WERI-Rb-1 (cell line): ENCODE measurements at regions not wholly inside any gene's neighbourhood (a gene's known extent, or its start where the extent isn't known, plus 50 kb on each side); places are given as distances from the start of the nearest gene placed in this dataset.

Experiments
- DNase-seq: peaks from one replicate; pipeline ENCODE4 v3.0.0-alpha.2; 2020
- H3K27ac ChIP-seq: fragments of 250-450 bp; sonication (Bioruptor Pico); 2 replicates; pipeline ENCODE4 v1.5.1; 2020; ENCODE audit warnings: mild to moderate bottlenecking, moderate library complexity
- H3K27me3 ChIP-seq: fragments of 250-450 bp; sonication (Bioruptor Pico); 2 replicates; pipeline ENCODE4 v1.5.1; 2021; ENCODE audit warnings: mild to moderate bottlenecking, low read depth, moderate library complexity; ENCODE audit not compliant: insufficient read depth, severe bottlenecking
- H3K36me3 ChIP-seq: fragments of 250-450 bp; sonication (Bioruptor Pico); 2 replicates; pipeline ENCODE4 v1.5.1; 2020; ENCODE audit warnings: mild to moderate bottlenecking, moderate library complexity
- H3K4me3 ChIP-seq: 2 replicates; pipeline ENCODE4 v1.5.1; 2011; ENCODE audit warnings: low read depth, mild to moderate bottlenecking, control low read depth, low read length
- H3K9me3 ChIP-seq: fragments of 250-450 bp; sonication (Bioruptor Pico); 2 replicates; pipeline ENCODE4 v1.5.1; 2021; ENCODE audit warnings: mild to moderate bottlenecking, moderate library complexity; ENCODE audit not compliant: severe bottlenecking
- CTCF ChIP-seq: IDR thresholded peaks from 2 replicates; pipeline ENCODE4 v1.5.1; 2011; ENCODE audit warnings: low read depth, mild to moderate bottlenecking, control low read depth, inconsistent platforms, low read length

DNA sequence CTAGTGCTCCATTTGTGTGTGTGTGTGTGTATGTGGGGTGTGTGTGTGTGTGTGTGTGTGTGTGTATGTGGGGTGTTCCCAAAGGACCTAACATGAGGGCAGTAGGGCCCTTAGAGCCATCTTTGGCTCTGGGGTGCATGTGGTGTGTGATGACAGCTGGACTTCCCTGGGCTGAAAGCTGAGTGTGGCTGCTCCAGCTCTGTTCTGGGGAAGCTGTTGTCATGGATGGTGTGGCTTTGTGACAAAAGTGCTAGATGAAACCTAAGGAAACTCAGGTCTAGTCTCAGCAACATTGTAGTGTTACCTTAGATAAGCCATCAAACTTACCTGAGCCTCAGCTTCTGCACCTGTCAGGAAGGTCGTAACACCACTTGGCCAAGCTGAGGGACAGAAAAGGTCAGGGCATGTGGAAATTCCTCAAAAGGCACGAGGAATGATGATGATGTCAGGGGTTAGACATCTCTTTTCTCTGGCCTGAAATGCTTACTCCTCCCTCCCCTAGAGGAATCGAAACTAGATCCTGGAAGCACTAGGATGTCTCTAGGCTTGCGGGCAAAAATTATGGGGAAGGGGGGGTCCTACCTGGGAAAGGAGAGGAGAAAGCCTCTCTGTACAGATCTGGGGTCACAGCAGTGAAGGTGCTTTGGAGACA lies 115.4 kb downstream of the RPS24 start:
- H3K36me3 ChIP-seq = no peaks in the 10 kb centered on the region
- no peak overlapping the region for H3K27ac ChIP-seq
- H3K9me3 ChIP-seq = peaks cover 3% of the 10 kb centered on the region
- H3K27me3 ChIP-seq = no peaks in the 10 kb centered on the region
- no peak for DNase-seq
- TF ChIP-seq CTCF = no peak
- H3K4me3 ChIP-seq = no peak overlapping the region

DNA sequence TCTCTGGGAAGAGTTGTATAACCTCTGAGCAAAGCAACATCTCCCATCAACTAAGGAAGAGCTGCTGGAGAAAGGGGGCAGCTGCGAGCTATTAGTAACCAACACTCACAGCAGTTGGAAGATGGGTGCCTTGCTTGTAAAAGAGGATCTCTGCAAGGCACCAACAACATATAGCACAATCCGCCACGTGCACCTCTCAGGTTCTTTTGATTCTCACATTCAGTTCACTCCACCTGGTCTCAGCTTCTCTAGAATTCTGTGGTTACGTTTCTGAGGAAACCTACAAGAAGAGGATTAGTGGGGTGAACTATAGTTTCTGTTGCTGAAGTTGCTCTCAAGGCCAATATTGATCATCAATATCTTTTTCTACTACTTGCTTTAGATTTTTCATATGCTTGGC lies 117.1 kb downstream of the RPS24 start:
- H3K27me3 ChIP-seq = no peaks in the 10 kb centered on the region
- H3K9me3 ChIP-seq = peaks cover 3% of the 10 kb centered on the region
- no peak overlapping the region for H3K27ac ChIP-seq
- no peak for DNase-seq
- no peak for TF ChIP-seq CTCF
- no peaks in the 10 kb centered on the region for H3K36me3 ChIP-seq
- no peak overlapping the region for H3K4me3 ChIP-seq

GRCh38 chr10:78155722-78156121 lies 122.1 kb downstream of the RPS24 start:
- Histone ChIP-seq H3K4me3 (no peak overlapping the region), H3K9me3 (no peaks in the 10 kb centered on the region), H3K36me3 (no peaks in the 10 kb centered on the region), H3K27ac (no peak overlapping the region), H3K27me3 (no peaks in the 10 kb centered on the region)
- no peak for DNase-seq
- no peak for TF ChIP-seq CTCF

DNA sequence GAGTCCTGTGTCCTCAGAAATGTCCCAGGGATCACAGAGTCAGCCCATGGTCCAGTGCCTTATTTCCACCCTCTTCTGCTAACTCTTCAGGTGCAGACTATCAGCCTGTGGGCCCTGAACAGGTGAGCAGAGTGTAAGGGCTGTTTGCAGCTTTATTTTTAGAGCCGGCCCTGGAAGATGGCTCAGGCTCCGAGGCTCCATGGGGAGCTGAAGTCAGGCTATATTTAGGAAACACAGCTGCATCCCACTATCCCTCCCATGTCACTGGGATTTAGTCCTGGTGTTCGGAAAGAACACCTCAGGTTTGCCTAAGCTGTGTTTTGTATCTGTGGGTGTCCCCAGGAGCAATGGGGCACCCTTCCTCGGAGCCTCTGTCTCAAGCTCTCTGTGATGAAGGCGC lies 126.9 kb downstream of the RPS24 start:
- TF ChIP-seq CTCF = no peak
- DNase-seq = no peak
- no peaks in the 10 kb centered on the region for H3K27me3 ChIP-seq
- no peak overlapping the region for H3K27ac ChIP-seq
- no peaks in the 10 kb centered on the region for H3K9me3 ChIP-seq
- H3K4me3 ChIP-seq = no peak overlapping the region
- H3K36me3 ChIP-seq = no peaks in the 10 kb centered on the region

DNA sequence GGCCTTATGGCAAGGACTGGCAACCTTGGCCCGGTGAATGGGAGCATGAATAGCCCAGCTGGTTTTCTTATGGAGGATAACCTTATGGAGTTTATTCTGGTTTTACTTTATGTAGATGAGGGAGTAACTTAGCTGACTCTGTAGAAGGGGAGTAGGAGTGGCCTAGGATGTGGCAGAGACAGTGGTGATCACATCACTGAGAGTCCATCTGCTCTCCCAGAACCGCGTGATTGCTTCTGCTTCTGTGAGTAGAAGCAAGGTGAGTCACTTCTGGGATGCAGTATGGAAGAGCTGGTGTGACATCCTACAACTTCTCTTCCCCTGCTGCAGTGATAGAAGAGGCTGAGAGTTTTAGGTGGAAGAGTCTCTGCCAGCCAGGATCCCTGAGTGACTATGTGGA lies 129.2 kb downstream of the RPS24 start:
- no peak for DNase-seq

More for the DNA sequence above, 129.2 kb downstream of the RPS24 start:
- H3K36me3 ChIP-seq = no peaks in the 10 kb centered on the region
- no peak overlapping the region for H3K4me3 ChIP-seq
- H3K27me3 ChIP-seq = no peaks in the 10 kb centered on the region
- TF ChIP-seq CTCF = no peak
- H3K9me3 ChIP-seq = no peaks in the 10 kb centered on the region
- no peak overlapping the region for H3K27ac ChIP-seq
